GM19023 (cell line): ENCODE measurements at regions not wholly inside any gene's neighbourhood (a gene's known extent, or its start where the extent isn't known, plus 50 kb on each side); places are given as distances from the start of the nearest gene placed in this dataset.

Experiments
- ATAC-seq: cut with Tn5 transposase; IDR thresholded peaks from one replicate; pipeline ENCODE4 v1.9.1; 2021; ENCODE audit warnings: mild to moderate bottlenecking, moderate library complexity; ENCODE audit not compliant: unreplicated experiment

GRCh38 chr6:106773996-106774629 lies 144.7 kb downstream of the QRSL1 start:
- ATAC-seq, result no peak

DNA sequence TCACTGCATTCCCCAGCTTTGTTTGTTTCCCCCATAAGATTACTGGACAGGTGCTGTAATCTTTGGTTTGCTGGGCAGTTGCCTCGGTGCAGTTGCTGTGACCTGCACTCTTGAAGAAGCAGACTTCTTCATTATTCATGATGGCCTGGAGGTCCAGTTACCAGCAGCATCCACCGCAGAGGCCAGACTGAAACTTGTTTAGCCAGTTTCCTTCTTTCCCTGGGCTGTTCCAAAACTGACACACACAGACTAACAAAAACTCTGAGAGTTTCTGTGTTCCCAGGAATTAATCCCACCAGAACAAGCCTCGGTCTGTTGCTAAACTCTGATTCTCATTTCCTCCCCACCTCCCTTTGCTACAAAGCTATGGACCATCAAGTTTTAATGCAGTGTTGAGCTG lies 144.1 kb downstream of the QRSL1 start:
- no peak for ATAC-seq

GRCh38 chr6:106772270-106773142 lies 143.1 kb downstream of the QRSL1 start:
- no peak for ATAC-seq

- no peak for ATAC-seq
These were observed 142.4 kb downstream of the QRSL1 start for GRCh38 chr6:106771822-106772221.

DNA sequence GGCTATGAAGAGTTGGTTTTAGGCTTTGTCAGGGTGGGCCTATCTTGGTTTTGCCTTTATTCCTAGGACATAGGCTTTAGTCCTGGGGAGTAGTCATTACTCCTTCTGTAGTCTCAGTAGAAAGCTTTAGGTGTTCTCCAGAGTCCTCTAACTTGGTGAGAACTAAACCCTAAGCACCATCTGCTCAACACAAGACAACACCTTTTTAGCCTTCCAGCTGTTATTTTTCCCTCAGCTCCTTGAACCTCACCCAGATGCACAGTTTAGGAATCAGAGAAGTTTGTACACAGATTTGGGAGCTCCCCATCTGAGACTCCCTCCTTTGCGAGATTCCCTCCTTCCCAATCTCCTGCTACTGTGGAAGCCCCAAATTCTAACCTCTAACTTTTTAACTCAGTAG lies 141.3 kb downstream of the QRSL1 start:
- ATAC-seq, result no peak

GRCh38 chr6:106770081-106770480 lies 140.7 kb downstream of the QRSL1 start:
- no peak for ATAC-seq

- no peak for ATAC-seq
These were observed 137.9 kb downstream of the QRSL1 start for GRCh38 chr6:106767271-106767670.

- ATAC-seq, result no peak
These were observed 136.8 kb downstream of the QRSL1 start for GRCh38 chr6:106766201-106766600.

- no peak for ATAC-seq
These were observed 136.1 kb downstream of the QRSL1 start for GRCh38 chr6:106765496-106765895.

DNA sequence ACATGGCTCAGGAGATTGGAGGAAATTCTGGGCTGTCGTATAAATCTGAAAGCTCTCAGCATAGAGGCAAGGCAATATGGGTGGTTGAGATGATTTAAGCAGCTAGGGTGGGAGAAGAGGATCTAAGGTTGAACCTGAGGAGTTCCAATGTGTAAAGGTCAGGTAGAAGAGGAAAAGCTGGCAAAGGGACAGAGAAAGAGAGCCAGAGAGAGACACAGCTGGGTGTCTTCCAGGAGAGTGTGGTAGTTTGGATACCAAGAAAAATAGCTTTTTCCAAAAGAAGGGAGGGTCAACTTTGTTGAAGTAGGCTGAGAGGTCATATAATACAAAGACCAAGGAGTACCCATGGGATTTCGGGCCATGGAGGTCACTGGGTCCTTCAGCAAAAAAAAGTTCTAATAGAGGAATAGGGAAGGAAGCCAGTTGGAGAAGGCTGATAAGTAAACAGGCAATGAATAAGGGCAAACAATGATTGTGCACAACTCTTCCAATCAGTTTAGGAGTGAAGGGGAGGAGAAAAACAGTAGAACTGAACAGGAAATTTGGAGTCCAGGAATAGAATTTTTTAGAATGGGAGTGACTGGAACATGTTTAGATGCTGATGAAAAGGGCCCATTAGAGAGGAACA lies 135.1 kb downstream of the QRSL1 start:
- no peak for ATAC-seq

DNA sequence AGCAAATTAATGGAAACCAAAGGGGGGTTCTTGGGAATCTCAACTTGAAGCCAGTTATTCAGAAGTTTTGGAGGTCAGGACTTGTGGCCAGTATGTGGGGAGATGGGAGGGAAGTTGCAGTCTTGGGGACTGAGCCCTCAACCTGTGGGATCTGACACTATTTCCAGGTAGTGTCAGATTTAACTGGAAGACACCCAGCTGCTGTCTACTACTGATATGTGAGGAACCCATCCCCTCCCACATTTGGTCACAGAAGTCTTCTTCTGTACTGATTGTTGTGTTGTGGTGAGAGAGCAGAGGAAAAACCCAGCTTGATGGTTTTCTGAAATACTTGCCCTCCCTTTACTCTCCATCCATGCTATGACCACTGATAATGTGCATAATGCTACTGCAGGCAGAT lies 134.0 kb downstream of the QRSL1 start:
- no peak for ATAC-seq

DNA sequence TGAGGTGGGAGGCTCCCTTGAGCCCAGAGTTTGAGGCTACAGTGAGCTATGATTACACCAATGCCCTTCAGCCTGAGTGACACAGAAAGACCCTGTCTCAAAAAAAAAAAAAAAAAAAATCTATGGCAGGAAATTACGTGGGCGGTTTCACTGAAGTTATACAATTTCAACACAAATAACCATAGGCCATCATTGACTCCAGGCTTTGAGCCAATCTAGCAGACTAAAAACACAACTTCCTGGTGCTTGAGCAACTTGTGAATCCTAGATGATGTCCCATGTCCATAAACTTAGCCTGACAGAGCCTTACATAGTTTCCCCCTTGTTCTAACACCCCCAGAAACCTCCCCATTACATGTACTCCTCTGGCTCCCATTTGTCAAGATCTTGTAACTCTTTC lies 131.8 kb downstream of the QRSL1 start:
- no peak for ATAC-seq

DNA sequence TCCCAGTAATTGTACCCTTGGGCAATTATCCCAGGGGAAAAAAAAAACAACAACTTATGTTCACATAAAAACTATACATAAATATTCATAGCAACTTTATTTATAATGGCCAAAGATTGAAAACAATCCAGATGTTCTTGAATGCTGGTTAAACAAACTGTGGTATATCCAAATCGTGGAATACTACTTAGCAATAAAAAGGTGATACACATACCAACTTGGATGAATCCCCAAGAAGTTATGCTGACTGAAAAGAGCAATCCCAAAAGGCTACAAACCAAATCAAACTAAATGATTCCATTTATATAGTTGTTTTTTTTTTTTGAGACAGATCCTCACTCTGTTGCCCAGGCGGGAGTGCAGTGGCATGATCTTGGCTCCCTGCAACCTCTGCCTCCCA lies 129.7 kb downstream of the QRSL1 start:
- ATAC-seq, result no peak

DNA sequence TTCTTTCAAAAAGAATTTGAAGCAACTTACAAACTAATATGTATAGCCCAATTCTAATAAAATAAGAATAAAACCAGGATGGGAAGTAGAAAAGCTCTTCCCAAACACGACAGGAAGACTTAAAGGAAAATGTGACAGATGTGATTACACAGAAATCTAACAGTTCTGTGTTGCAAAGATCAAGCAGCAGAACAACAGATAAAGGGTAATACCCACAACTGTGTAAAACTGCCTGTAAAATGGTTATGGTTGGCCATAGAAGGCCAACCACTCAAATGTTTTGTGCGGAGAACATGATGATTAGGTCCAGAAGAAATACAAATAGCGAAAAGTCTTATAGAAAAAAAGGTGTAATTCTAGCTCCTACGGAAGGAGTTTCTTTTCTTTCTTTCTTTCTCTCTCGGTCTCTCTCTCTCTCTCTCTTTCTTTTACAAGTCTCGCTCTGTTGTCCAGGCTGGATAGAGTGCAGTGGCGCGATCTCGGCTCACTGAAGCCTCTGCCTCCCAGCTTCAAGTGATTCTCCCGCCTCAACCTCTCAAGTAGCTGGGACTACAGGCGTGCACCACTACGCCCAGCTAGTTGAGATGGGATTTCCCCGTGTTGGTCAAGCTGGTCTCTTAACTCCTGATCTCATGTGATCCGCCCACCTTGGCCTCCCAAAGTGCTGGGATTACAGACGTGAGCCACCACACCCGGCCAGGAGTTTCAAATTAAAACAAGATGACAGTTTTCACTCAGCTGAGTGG lies 128.5 kb downstream of the QRSL1 start:
- ATAC-seq, result no peak

DNA sequence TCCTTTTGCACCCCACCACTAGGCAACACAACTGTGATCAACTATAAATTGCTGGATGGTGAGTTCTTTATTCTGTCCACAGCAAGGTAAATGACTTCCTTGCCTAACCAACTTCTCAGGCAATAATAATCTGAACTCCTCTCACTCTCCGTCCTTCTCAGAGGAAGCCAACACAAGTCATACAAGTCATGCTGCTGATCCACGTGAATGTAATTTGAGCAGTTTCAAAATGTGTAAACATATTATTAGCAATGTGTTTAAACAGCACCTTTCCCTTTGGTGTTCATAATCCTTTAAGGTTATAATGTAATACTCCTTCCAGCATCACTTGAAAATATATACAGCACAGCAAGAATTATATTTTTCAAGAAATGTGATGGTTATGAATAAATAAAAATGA lies 127.9 kb downstream of the QRSL1 start:
- no peak for ATAC-seq

DNA sequence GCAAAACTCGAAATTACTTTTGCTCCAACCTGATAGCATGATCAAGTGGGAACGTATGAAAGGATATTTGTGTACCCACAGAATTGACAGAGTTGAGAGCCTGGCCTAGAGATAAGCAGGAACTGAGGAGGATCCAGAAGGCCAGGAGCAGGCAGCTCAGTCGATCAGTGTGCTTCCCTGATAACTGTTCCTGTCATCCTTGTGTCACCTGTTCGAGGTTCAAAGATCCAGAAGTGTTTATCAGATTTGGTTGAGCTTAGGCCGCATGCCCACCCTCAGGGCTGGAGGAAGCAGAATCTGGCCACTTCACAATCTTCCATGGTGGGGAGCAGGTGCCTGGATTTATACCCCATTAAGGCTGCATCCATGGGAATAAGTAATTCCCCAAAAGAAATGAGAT lies 124.8 kb downstream of the QRSL1 start:
- ATAC-seq, result no peak

- ATAC-seq, result no peak
These were observed 123.3 kb downstream of the QRSL1 start for GRCh38 chr6:106752641-106753040.

DNA sequence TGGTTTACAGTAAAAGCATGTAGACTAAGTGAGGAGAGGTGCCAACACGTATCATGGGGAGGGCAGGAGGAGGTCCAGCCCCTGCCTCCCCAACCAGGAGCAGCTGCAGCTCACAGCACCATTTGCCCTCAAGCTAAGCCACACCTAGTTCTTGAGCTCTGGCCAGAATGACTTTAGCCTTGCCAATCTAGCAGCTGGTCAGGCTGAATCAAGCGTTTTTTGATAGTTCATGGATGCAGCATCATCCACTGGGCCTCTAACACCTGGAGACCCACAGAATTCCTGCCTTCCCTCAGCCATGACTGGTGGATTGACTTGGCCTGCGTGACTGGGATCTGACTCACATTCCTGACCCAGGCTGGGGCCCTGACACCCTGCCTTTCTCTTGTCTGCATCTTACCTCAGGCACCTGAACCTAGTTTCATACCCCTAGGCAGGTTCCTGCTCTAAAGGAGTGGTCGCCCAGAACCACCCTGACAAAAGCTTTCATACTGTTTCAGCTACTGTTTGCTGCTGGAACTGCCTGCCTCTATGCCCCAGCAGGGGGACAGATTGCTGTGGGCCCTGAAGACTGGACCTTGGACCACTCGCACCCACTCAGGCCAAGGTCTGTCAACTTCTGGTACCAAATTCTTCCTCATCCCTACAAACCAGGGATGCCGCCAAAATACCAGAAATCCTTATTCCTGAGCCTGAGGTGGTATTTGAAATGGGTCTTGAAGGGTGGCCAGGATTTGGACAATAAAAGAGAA lies 122.3 kb downstream of the QRSL1 start:
- no peak for ATAC-seq

- ATAC-seq, result no peak
These were observed 121.6 kb downstream of the QRSL1 start for GRCh38 chr6:106750946-106751345.

GRCh38 chr6:106750142-106750918 lies 121.0 kb downstream of the QRSL1 start:
- no peak for ATAC-seq
